H1 (cell line): ENCODE measurements at regions not wholly inside any gene's neighbourhood (a gene's known extent, or its start where the extent isn't known, plus 50 kb on each side); places are given as distances from the start of the nearest gene placed in this dataset.

Experiments
- CEBPB ChIP-seq: IDR thresholded peaks from 2 replicates; pipeline ENCODE4 v1.6.1; 2012; ENCODE audit warnings: low read depth, low read length
- CHD2 ChIP-seq: IDR thresholded peaks from 2 replicates; pipeline ENCODE4 v1.6.1; 2012; ENCODE audit warnings: low read length, improper control_type of control experiment
- CREB1 ChIP-seq: IDR thresholded peaks from 2 replicates; pipeline ENCODE4 v1.6.1; 2012; ENCODE audit warnings: inconsistent platforms
- EGR1 ChIP-seq: IDR thresholded peaks from 2 replicates; pipeline ENCODE4 v1.6.1; 2011; ENCODE audit warnings: low read depth, low read length, borderline replicate concordance
- KDM1A ChIP-seq: fragments of 200-600, 300-600 bp; sonication (generic); IDR thresholded peaks from 2 replicates; pipeline ENCODE4 v1.7.1; 2016; ENCODE audit warnings: mild to moderate bottlenecking, low read length, borderline replicate concordance
- KDM5A ChIP-seq: fragments of 200-600 bp; IDR thresholded peaks from 2 replicates; pipeline ENCODE4 v1.7.1; 2012; ENCODE audit warnings: mild to moderate bottlenecking, low read length, inconsistent platforms, mixed read lengths
- NANOG ChIP-seq: IDR thresholded peaks from 2 replicates; pipeline ENCODE4 v1.6.1; 2011; ENCODE audit warnings: low read length, low read depth, mild to moderate bottlenecking, inconsistent platforms; ENCODE audit not compliant: insufficient read depth, poor library complexity, severe bottlenecking
- RNF2 ChIP-seq: fragments of 200-900, 300-1000 bp; sonication (generic); IDR thresholded peaks from 2 replicates; pipeline ENCODE4 v1.7.1; 2016; ENCODE audit warnings: borderline replicate concordance, low read depth, mild to moderate bottlenecking, antibody characterized with exemption, low read length; ENCODE audit not compliant: poor library complexity, severe bottlenecking; ENCODE audit errors: missing control alignments
- SRF ChIP-seq: IDR thresholded peaks from 2 replicates; pipeline ENCODE4 v1.6.1; 2011; ENCODE audit warnings: mild to moderate bottlenecking, low read depth, low read length, moderate library complexity
- TF ChIP-seq, protein P1 (sequence below): fragments of 300-600 bp; sonication (generic); IDR thresholded peaks from 2 replicates; pipeline ENCODE4 v1.7.1; 2012; ENCODE audit warnings: low read length, moderate library complexity, mild to moderate bottlenecking, inconsistent platforms; ENCODE audit not compliant: insufficient replicate concordance

DNA sequence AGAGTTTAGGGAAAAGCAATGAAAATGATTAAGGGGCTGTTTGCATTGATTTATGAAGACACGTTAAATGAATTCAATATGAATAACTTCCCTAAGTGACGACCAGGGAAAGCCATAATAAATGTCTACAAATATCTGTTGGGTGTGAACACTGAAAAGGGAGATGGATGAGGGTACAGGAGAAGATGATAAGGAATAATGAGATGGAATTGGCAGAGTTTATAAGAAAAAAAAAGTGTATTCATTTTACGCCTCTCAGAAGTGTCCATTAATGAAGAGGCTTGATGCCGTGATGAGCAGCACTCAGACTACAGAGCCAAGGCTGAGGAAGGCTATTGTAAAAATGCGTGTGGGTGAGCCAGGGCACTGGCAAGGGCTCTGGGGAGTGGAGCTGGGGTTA lies 346.7 kb upstream of the AKR1E2 start (continued):
- TF ChIP-seq, protein P1, sequence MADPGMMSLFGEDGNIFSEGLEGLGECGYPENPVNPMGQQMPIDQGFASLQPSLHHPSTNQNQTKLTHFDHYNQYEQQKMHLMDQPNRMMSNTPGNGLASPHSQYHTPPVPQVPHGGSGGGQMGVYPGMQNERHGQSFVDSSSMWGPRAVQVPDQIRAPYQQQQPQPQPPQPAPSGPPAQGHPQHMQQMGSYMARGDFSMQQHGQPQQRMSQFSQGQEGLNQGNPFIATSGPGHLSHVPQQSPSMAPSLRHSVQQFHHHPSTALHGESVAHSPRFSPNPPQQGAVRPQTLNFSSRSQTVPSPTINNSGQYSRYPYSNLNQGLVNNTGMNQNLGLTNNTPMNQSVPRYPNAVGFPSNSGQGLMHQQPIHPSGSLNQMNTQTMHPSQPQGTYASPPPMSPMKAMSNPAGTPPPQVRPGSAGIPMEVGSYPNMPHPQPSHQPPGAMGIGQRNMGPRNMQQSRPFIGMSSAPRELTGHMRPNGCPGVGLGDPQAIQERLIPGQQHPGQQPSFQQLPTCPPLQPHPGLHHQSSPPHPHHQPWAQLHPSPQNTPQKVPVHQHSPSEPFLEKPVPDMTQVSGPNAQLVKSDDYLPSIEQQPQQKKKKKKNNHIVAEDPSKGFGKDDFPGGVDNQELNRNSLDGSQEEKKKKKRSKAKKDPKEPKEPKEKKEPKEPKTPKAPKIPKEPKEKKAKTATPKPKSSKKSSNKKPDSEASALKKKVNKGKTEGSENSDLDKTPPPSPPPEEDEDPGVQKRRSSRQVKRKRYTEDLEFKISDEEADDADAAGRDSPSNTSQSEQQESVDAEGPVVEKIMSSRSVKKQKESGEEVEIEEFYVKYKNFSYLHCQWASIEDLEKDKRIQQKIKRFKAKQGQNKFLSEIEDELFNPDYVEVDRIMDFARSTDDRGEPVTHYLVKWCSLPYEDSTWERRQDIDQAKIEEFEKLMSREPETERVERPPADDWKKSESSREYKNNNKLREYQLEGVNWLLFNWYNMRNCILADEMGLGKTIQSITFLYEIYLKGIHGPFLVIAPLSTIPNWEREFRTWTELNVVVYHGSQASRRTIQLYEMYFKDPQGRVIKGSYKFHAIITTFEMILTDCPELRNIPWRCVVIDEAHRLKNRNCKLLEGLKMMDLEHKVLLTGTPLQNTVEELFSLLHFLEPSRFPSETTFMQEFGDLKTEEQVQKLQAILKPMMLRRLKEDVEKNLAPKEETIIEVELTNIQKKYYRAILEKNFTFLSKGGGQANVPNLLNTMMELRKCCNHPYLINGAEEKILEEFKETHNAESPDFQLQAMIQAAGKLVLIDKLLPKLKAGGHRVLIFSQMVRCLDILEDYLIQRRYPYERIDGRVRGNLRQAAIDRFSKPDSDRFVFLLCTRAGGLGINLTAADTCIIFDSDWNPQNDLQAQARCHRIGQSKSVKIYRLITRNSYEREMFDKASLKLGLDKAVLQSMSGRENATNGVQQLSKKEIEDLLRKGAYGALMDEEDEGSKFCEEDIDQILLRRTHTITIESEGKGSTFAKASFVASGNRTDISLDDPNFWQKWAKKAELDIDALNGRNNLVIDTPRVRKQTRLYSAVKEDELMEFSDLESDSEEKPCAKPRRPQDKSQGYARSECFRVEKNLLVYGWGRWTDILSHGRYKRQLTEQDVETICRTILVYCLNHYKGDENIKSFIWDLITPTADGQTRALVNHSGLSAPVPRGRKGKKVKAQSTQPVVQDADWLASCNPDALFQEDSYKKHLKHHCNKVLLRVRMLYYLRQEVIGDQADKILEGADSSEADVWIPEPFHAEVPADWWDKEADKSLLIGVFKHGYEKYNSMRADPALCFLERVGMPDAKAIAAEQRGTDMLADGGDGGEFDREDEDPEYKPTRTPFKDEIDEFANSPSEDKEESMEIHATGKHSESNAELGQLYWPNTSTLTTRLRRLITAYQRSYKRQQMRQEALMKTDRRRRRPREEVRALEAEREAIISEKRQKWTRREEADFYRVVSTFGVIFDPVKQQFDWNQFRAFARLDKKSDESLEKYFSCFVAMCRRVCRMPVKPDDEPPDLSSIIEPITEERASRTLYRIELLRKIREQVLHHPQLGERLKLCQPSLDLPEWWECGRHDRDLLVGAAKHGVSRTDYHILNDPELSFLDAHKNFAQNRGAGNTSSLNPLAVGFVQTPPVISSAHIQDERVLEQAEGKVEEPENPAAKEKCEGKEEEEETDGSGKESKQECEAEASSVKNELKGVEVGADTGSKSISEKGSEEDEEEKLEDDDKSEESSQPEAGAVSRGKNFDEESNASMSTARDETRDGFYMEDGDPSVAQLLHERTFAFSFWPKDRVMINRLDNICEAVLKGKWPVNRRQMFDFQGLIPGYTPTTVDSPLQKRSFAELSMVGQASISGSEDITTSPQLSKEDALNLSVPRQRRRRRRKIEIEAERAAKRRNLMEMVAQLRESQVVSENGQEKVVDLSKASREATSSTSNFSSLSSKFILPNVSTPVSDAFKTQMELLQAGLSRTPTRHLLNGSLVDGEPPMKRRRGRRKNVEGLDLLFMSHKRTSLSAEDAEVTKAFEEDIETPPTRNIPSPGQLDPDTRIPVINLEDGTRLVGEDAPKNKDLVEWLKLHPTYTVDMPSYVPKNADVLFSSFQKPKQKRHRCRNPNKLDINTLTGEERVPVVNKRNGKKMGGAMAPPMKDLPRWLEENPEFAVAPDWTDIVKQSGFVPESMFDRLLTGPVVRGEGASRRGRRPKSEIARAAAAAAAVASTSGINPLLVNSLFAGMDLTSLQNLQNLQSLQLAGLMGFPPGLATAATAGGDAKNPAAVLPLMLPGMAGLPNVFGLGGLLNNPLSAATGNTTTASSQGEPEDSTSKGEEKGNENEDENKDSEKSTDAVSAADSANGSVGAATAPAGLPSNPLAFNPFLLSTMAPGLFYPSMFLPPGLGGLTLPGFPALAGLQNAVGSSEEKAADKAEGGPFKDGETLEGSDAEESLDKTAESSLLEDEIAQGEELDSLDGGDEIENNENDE, result no peak
- no peak for TF ChIP-seq CHD2
- TF ChIP-seq NANOG, result no peak
- no peak for TF ChIP-seq RNF2
- no peak for TF ChIP-seq KDM5A
- TF ChIP-seq SRF, result no peak
- TF ChIP-seq EGR1, result no peak
- TF ChIP-seq KDM1A, result no peak
- no peak for TF ChIP-seq CEBPB
- TF ChIP-seq CREB1, result no peak
